ENCODE measurements at regions not wholly inside any gene's neighbourhood (a gene's known extent, or its start where the extent isn't known, plus 50 kb on each side); places are given as distances from the start of the nearest gene placed in this dataset.
"Not testable (repeated sequence)": the region's sequence is repeated elsewhere in the genome, so short reads cannot be mapped to it uniquely, and the experiment has no call there.

DNA sequence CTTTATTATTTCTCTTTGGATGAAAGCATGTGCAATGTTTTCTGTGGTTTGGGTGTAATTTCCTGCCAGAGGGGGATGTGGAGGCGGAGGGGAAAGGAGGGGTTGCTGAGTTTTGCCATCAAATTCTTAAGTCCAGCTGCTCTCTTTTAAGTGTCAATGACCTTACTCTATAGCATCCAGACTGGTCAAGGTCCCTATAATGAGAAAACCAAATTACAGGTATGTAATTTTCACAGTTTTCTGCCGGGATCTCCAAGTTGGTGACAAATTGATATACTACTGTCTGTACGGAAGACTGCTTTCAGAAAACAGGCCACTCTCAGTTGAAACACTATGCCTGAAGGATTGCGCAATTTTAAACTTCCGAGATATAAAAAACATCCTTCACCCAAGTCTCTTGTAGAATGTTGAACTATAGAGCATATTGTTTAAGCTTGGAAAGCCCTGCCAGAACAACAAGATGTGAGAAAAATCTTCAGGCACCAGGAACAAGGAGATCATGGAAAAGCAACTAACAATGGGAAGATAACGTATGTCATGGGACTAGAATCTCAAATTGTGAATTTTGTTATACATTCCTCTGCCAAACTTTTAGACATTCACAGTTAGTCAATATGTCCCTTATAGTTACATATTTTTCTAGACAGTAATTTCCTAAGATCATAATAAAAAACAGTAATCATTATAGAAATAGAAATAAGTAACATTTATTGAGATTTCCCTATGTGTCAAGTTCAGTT lies 300.7 kb upstream of the SATB1 start:
- DNase-seq = no peak

DNA sequence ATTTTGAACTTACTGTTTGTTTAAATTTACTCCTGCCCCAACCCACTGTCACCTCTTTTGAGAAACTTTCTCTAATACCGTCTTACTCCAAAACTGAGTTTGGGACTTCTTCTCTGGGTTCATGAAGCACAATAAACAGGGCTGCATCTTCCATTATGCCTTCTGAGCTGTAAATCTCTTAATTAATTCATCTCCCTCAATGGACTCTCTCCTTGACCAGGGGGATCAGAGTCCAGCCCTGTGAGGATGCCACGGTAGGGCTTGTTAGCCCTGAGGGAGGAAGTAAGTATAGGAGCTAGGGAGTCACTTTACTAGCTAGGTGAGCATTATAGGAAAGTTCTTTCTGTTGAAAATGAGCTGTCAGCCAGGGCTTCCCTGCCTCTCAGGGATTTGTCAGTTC lies 299.3 kb upstream of the SATB1 start:
- DNase-seq = no peak

DNA sequence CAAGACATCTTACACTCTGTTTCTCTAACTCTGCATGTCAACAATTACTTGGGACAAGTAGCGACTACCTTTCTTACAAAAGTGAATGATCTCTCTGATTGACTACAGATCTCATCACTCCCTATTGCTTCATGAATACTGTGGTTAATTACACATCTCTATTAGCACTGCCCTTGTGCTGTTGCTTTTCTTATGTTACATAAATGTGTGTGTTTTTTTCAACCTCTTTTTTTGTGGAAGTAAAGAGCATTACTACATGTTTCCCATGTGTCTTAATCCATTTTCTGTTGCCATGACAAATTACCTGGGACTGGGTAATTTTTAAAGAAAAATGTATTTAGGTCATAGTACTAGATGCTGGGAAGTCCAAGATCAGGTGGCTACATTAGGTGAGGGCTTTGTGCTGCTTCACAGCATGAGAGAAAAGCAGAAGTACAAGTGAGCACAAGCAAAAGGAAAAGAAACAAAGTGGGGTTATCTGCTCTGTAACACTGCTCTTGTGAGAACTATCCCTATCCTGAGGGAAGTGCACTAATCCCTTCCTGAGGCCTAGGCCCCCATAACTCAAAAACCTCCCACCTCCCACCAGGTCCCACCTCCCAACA lies 298.2 kb upstream of the SATB1 start:
- DNase-seq = no peak

DNA sequence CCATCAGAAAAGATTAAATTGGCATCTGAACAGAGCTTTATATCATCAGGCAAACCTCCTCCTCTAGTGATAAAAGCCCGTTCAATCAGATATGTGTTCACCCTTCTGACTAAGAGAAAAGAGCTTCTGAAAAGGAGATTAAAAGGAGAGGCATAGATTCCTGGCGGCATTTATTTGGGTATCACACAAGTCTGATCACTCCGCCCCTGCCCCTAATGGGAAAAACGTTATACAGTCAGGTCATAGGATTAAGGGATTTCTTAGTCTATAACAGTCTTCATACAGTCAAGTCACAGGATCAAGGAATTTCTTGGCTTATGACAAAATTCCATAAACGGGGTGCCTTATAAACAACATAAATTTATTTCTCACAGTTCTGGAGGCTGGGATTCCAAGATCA lies 295.4 kb upstream of the SATB1 start:
- no peak for DNase-seq

DNA sequence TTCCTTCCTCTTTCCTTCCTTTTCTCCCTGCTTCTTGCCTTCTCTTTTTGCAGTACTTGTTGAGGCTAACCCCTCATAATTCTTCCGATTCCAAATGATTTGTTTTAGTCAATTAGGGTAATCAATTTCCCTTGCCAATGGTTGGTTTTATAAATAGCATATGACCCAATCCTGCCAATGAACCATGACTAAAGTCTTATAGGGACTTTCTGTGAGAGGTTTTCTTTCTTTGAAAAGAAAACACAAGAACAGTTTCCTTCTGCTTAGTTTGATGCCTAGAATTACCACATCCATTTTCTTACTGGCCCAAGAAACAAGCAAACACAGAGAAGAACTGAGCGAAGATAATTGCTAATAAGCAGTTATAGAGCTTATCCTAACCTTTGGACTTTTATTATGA lies 292.5 kb upstream of the SATB1 start:
- DNase-seq = no peak

DNA sequence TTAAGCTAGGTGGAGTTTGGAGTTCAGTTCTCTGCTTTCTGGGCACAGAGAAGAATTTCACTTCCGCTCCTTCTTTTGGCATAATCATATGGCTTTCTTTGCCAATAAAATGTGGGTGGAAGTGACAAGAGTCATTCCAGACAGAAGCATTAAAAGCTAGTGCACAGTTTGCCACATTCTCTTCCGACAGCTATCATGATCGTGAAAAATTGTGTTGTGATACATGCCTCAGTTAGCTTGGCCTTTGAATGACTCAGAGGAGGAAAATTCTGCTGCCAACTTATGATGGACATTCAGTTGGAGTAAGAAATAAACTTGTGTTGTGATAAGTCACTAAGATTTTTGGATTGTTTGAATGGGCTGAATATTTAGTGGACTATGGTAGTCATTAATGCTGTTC lies 291.7 kb upstream of the SATB1 start:
- DNase-seq = no peak

DNA sequence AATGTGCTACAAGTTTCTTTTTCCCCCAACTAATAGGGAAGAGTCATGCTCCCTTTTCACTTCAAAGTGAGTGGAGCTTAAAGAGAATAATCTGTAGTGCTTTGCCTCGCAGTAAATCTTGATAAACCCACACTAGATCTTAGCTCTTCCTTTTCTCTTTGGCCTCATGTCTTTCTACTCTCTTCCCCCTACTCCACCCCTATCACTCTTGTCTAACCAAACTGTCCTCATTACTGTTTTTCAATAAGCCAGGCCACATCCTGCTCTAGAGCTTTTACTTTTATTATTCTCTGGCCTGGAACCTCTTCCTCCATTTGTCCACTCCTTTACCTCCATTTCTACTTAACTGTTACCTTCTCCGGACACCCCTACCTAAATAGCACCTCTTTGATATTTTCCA lies 291.0 kb upstream of the SATB1 start:
- no peak for DNase-seq

DNA sequence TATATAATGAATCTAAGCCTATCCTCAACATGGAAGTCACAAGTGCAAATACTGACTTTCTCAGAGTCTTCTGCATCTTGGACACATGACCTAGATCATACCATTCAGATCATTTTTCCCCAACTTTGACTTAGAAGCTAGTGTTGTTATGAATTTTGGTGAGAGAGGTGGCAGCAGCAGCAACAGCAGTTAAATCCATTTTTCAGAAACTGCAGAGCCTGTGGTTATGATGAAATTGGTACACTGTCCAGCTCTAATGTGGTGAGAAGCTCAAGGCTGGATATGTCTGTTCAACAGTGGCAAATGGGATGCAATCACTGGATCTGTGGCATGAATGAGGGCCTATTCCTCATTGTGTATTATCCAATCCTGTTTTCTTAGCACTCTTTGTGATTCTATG lies 290.1 kb upstream of the SATB1 start:
- no peak for DNase-seq

DNA sequence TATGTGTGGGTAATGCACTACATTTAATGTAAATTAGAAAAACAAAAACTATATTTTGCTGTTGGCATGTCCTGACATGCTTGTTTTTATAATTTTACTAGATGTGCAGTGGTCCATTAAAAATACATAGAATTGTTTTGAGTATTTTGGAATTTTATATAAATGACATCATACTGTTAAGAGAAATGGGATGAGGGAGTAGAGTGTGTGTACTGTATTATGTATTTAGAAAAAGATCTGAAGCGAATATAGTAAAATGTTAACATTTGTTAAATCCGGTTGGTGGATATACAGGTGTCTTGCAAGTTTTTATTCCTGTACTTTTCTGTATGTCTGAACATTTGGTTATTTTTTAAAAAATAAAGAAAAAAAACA lies 288.4 kb upstream of the SATB1 start:
- DNase-seq = no peak

DNA sequence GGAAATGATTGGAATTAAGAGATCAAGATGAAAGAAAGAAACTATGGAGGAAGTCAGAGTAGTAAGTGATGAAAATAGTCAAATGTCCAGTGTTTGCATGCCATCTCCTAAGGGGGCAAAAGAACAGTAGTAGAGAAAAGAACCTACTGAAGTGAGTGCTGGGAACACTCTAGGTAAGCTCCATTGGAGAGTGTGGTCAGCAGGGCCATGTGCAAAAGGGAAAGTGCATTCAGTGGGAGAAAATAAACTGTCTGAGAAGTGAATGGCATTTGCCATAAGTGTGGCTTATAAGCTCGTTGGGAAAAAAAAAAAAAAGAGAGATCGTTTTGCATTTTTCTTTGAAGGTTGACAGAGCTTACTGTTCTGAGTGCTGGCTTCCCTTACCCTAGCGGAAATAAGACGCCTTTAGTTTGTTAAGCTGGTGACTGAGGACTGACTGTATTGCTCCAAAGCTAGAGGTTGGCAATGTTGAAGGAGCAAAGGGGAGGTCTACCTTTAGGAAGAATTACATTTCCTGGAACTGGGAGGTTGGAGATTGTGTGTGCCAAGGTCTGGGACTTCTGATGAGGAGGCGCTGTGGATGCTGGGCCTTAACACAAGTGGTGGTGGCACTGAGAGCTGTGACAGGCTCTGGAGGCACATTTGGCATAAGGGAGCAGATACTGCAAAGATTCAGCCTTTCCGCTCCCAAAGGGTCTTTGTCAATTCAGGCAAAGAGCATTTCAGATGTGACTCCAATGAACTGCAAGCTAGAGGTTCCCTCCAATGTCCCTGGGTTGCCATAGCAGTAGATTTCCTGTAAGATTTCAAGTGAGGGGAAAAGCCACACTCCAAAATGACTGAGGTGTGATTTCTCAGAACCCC lies 287.8 kb upstream of the SATB1 start:
- DNase-seq = no peak

DNA sequence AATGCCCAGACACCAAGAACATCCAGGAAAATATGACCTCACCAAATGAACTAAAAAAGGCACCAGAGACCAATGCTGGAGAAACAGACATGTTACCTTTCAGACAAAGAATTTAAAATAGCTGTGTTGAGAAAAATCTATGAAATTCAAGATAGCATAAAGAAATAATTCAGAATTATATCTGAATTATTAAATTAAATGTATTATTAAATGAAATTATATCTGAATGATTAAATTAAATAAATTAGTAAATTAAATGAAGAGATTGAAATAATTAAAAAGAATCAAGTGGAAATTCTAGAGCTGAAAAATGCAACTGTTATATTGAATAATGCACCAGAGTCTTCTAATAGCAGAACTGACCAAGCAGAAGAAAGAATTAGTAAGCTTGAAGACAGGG lies 279.2 kb upstream of the SATB1 start:
- no peak for DNase-seq

DNA sequence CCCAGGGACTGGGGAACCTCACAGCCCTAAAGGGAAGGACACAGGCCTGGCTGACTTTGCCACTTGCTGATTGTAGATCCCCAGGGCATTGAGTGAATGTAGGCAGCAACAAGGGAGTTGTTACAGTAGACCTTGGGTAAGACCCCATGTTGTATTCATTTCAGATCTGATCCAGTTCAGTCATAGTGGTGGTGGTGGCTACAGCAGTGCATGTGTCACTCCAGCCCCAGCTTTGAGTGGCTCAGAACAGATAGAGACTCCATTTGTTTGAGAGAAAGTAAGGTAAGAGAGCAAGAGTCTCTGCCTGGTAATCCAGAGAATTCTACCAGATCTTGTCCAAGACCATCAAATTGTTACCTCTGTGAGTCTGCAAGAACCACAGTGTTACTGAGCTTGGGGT lies 278.7 kb upstream of the SATB1 start:
- no peak for DNase-seq

DNA sequence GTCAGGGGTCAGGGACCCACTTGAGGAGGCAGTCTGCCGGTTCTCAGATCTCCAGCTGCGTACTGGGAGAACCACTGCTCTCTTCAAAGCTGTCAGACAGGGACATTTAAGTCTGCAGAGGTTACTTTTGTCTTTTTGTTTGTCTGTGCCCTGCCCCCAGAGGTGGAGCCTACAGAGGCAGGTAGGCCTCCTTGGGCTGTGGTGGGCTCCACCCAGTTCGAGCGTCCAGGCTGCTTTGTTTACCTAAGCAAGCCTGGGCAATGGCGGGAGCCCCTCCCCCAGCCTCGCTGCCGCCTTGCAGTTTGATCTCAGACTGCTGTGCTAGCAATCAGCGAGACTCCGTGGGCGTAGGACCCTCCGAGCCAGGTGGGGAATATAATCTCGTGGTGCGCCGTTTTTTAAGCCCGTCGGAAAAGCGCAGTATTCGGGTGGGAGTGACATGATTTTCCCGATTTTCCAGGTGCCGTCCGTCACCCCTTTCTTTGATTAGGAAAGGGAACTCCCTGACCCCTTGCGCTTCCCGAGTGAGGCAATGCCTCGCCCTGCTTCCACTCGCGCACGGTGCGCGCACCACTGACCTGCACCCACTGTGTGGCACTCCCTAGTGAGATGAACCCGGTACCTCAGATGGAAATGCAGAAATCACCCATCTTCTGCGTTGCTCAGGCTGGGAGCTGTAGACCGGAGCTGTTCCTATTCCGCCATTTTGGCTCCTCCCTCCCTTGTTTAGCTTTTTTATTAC lies 268.6 kb upstream of the SATB1 start:
- not testable (repeated sequence) for DNase-seq

DNA sequence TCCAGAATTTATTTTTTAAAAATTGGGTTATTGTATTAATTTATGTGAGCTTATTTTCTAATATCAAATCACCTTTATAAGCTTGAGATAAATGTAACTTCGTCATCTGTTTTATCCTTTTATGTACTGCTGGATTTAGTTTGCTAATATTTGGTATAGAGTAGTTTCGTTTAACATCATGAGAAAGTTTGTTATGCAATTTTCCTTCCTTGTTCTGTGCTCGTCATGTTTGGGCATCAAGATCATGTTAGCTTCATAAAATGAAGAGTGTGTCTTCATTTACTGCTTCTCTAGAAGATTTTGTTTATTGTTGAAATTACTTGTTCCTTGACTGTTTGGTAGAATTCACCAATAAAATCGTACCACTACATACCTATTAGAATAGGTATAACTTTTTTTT lies 262.1 kb upstream of the SATB1 start:
- no peak for DNase-seq

DNA sequence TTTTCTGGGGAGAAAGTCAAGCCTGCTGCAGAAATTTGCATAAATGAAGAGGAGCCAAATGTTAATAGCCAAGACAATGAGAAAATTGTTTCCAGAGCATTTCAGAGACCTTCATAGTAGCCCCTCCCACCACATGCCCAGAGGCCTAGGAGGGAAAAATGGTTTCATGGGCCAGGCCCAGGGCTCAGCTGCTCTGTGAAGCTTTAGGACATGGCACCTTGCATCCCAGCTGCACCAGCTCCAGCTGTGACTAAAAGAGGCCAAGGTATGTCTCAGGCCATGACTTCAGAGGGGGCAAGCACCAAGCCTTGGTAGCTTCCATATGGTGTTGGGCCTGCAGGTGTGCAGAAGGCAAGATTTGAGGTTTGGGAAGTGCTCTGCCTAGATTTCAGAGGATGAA lies 258.8 kb upstream of the SATB1 start:
- no peak for DNase-seq

DNA sequence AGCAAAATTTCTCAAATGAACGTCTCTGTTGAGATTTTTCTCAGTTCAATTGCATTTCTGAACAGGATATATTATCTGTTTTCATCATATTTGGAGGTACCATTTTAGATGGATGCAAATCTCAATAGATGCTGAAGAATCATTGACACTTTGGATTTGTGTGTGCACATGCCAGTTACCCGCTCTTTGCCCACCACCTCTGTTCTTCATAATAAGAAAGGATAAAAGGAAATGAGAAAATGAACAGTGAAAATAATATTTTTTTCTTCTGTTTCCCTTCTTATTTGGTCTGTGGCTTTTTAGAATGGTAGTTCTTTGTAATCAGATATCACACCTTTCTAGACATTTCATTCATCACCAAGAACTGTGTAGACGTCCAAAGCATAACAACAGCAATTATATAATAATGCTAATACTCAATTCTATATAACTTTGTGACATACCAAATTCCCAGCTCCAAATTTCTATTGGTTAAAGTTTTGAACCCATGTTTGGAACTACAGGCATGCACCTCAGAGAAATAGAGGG lies 256.7 kb upstream of the SATB1 start:
- no peak for DNase-seq

DNA sequence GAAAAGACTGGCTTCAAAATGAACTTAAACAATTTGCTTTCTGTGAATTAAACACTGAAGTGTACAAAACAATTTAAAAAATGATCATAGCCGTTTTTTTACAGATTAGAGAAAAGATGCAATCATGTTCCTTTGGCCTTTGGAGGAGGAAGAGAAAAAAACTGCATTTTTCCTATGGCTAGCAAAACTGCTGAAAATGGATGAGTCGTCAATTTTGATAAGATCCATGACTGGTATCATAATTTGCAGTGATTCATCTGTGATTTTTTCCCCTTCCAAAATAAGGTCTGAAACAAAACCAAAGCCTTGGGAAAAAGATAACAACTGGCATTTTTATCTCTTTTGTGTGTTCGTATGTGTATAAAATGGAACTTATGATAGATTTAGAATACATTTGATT lies 255.6 kb upstream of the SATB1 start:
- no peak for DNase-seq

DNA sequence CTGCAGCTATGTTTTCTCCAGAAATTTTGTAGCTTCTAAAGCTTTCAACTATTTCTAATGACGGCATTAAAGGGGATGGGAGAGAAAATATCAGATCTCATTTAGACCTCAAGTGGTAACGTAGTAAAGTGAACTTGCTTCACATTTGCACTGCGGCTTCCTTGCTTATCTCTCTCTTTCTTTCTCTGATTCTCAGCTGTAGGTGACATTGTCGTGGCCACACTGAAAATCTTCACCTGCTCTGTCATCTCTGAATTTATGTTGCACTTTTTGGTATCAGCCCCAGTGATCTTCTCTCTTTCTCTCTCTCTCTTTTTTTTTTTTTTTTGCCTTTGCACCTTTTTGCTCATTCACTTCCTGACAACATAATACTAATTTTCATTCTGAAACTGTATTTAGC lies 254.1 kb upstream of the SATB1 start:
- no peak for DNase-seq

DNA sequence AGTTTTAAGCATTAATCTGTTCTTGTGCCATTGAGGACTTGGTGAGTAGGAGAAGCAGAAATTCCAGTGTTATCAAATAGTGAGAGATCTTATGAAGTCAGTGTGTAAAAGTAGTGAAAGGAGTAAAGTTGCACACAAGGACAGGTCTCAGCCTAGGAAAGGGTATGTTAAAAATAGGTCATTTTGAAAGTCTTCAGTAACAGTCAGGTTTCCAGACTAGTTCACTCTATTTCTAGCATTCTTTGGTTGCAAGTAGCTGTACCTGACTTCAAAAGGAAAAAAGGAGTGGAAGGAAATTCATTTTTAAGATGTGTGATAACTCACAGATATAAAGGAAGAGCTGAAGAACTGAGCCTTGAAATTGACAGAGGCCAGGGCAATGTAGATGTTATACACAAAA lies 250.1 kb upstream of the SATB1 start:
- DNase-seq = no peak

DNA sequence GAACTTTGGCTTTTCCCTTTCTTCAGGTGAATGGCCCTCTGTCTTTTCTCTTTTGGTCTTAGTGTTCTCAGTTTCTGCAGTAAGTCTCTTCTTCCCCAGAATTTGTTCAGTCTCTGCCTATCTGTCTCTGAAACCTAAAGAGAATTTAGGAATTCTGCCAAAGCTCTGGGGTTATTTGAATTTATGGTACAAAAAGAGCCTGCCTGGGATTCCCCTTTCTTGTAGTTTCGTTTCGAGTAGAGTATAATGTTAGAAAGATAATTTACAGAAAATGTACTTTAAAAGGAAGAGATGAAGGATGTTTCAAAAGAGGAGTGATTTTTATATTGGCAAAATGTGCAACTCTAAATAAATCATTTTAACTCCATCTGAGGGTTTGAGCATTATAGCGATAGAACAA lies 247.4 kb upstream of the SATB1 start:
- DNase-seq = no peak

DNA sequence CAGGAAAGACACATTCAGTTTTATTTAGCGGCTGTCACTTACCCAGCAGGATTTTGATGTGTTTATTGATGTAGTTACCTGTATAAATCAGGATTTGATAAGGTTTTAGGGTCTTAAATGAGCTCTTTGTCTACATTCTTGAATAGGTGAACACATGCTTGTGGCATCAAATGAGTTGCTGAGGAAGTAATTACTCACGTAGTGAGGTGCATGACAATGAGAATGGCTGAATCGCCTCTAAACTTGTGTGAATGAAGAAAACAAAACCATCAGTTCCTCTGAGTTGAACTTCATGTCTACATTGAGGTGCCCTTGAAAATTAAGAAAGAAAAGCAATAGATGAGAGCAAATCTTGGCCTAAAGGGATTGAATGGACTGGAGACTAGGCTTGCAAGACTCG lies 245.6 kb upstream of the SATB1 start:
- DNase-seq = no peak

DNA sequence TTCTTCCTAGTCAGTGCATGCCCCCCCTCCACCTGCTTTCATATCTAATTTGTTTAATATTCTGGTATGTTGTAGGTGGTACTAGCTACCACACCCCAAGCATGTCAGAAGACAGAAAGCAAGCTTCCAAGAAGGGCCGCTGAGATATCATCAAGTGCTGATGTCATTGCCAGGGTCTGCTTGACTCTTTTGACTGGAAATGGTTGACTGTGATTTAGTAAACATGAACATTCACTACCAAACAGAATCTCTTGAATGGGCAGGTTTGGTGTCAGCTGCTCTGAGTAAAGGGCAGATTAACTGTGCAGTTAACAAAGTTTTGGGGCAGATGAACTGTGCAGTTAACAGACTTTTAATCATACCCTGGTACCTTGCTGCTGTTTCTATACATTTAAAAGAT lies 244.2 kb upstream of the SATB1 start:
- DNase-seq = no peak

DNA sequence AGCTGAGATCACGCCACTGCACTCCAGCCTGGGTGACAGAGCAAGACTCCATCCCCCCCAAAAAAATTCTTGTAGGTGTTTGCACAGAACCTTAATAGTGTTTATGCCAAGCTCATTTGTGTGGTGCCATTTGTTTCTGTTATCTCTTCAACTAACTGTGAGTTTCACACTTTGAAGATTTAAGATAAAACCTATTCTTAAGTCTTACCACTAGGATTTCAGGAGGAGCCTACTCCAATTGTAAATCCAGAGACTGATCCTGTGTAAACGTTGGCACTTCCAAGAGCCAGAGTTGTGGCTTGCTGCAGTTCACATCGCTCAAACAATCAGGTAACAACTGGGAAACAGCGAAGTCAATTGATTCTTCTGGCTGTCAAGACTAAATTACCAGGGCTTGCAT lies 242.4 kb upstream of the SATB1 start:
- no peak for DNase-seq
